ENCODE measurements at regions not wholly inside any gene's neighbourhood (a gene's known extent, or its start where the extent isn't known, plus 50 kb on each side); places are given as distances from the start of the nearest gene placed in this dataset.

- no peak for TF ChIP-seq CTCF (conservative IDR thresholded peaks at IDR 0.05 in 1 of 2, IDR thresholded peaks at IDR 0.05 in 1 of 2; ENCODE audit: low read depth in 1 of 2, low read length in 2 of 2)
- no peak for TF ChIP-seq EZH2 (IDR thresholded peaks at IDR 0.05; ENCODE audit: low read length, missing control alignments)
These were observed 627.7 kb downstream of the CCDC171 start for GRCh38 chr9:16180546-16180945.

All from fibroblast of lung (primary cell).